ENCODE measurements at regions not wholly inside any gene's neighbourhood (a gene's known extent, or its start where the extent isn't known, plus 50 kb on each side); places are given as distances from the start of the nearest gene placed in this dataset.

DNA sequence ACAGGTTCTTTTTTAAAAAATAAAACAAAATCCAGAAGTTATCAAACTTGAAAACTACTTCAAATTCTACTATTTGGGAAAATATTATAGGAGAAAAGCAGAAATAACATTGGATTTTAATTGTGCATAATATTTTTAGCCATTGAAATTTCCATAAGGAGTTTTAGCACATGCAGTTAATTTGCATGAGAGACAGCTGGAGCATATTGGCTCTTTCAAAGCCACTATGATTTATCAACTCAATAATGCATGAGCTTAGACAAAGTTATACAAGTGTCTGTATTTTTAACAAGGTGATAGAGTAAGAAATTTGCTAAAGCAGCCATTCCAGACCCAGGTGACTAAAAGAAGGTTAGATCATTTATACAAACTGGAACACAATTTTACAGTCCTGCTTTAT lies 189.0 kb upstream of the TFAP2D start:
- H3K4me3 ChIP-seq (replicated peaks in 1 of 2; ENCODE audit: low read depth in 2 of 2, low read length in 2 of 2): no peak overlapping the region
- TF ChIP-seq, protein P1, sequence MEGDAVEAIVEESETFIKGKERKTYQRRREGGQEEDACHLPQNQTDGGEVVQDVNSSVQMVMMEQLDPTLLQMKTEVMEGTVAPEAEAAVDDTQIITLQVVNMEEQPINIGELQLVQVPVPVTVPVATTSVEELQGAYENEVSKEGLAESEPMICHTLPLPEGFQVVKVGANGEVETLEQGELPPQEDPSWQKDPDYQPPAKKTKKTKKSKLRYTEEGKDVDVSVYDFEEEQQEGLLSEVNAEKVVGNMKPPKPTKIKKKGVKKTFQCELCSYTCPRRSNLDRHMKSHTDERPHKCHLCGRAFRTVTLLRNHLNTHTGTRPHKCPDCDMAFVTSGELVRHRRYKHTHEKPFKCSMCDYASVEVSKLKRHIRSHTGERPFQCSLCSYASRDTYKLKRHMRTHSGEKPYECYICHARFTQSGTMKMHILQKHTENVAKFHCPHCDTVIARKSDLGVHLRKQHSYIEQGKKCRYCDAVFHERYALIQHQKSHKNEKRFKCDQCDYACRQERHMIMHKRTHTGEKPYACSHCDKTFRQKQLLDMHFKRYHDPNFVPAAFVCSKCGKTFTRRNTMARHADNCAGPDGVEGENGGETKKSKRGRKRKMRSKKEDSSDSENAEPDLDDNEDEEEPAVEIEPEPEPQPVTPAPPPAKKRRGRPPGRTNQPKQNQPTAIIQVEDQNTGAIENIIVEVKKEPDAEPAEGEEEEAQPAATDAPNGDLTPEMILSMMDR (IDR thresholded peaks at IDR 0.05; ENCODE audit: low read depth, low read length): no peak
- DNase-seq (ENCODE audit: low read depth in 2 of 2): no peak

GRCh38 chr6:50527985-50528384 lies 185.3 kb upstream of the TFAP2D start:
- DNase-seq (ENCODE audit: low read depth in 2 of 2): no peak
- TF ChIP-seq, protein P1 (IDR thresholded peaks at IDR 0.05; ENCODE audit: low read depth, low read length): no peak
- no peak overlapping the region for H3K4me3 ChIP-seq (replicated peaks in 1 of 2; ENCODE audit: low read depth in 2 of 2, low read length in 2 of 2)

DNA sequence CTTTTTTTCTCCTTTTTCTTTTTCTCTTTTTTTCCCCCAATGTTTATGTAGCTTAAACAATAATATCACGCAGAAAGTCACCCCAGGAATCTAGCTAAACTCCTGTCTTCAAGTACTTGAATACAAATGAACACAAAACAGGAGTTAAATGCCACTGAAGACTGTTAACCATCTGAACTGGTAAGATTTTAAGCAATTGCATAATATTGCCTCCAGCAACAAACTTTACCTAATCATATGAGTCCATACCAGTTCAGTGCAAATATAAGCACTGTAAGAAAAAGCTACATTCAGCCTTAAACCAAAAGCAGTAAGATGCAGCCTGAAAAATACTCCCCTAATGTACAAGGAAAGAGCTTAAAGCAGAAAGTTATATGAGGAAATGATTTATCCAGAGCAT lies 173.9 kb upstream of the TFAP2D start:
- no peak overlapping the region for H3K4me3 ChIP-seq (replicated peaks in 1 of 2; ENCODE audit: low read depth in 2 of 2, low read length in 2 of 2)
- TF ChIP-seq, protein P1 (IDR thresholded peaks at IDR 0.05; ENCODE audit: low read depth, low read length): no peak
- no peak for DNase-seq (ENCODE audit: low read depth in 2 of 2)

DNA sequence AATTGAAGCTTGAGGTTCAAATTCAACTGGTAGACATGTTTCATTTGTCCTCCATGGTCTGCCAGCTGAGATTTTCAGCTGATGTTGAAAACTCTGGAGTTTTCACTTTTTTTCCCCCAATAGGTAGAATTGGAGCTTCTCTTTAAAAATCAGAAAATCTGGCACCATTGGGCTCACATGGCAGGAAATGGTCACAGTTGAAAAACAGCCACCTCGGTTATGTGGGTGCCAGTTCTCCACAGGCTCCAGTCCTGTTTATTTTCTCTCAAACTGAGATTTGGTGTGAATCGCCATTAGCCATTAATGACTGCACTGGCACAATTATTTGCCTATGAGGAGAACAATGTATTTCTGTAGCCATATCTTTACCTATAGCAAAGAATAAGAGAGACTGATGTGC lies 171.4 kb upstream of the TFAP2D start:
- no peak overlapping the region for H3K4me3 ChIP-seq (replicated peaks in 1 of 2; ENCODE audit: low read depth in 2 of 2, low read length in 2 of 2)
- DNase-seq (ENCODE audit: low read depth in 2 of 2): no peak
- TF ChIP-seq, protein P1 (IDR thresholded peaks at IDR 0.05; ENCODE audit: low read depth, low read length): no peak

- TF ChIP-seq, protein P1 (IDR thresholded peaks at IDR 0.05; ENCODE audit: low read depth, low read length): no peak
- H3K4me3 ChIP-seq (replicated peaks in 1 of 2; ENCODE audit: low read depth in 2 of 2, low read length in 2 of 2): no peak overlapping the region
- DNase-seq (ENCODE audit: low read depth in 2 of 2): no peak
Measured at GRCh38 chr6:50543666-50544065, 169.7 kb upstream of the TFAP2D start.

DNA sequence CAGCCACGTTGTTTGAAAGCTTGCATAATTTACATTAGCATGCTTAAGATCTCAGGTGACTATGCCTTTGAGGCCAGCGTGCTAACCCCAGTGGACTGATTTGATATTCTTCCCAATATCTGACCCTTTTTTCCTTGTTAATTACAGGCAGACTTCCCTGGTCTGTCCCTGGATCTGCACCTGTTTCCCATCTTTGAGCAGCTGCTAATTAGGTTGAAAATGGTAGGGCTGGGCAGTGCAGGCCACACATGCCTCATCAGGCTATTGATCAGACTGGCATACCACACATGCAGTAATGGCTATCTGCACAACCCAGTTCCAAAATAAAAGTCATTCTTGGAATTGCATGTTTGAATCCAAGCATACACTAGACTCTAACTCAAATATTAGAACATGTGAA lies 164.3 kb upstream of the TFAP2D start:
- H3K4me3 ChIP-seq (replicated peaks in 1 of 2; ENCODE audit: low read depth in 2 of 2, low read length in 2 of 2): no peak overlapping the region
- DNase-seq (ENCODE audit: low read depth in 2 of 2): no peak
- TF ChIP-seq, protein P1 (IDR thresholded peaks at IDR 0.05; ENCODE audit: low read depth, low read length): no peak

DNA sequence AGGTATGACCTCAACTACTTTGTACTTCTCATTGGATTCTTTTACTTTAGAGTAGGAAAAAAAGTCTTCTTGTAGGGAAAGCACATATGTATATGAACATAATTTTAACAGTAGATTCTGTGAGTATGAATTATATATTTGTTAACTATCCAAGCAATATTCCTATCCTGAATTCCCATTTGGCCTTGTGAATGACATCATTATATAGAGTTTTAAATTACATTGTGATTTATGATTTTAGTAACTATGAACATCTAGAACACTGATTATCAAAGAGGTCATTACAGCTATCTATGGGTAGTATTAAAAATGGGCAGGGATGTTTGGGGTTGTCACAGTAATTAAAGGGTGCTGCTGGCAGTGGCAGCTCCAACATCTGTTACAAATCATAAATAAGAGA lies 163.9 kb upstream of the TFAP2D start:
- no peak for DNase-seq (ENCODE audit: low read depth in 2 of 2)
- TF ChIP-seq, protein P1 (IDR thresholded peaks at IDR 0.05; ENCODE audit: low read depth, low read length): no peak
- no peak overlapping the region for H3K4me3 ChIP-seq (replicated peaks in 1 of 2; ENCODE audit: low read depth in 2 of 2, low read length in 2 of 2)
